ENCODE measurements at regions not wholly inside any gene's neighbourhood (a gene's known extent, or its start where the extent isn't known, plus 50 kb on each side); places are given as distances from the start of the nearest gene placed in this dataset.

DNA sequence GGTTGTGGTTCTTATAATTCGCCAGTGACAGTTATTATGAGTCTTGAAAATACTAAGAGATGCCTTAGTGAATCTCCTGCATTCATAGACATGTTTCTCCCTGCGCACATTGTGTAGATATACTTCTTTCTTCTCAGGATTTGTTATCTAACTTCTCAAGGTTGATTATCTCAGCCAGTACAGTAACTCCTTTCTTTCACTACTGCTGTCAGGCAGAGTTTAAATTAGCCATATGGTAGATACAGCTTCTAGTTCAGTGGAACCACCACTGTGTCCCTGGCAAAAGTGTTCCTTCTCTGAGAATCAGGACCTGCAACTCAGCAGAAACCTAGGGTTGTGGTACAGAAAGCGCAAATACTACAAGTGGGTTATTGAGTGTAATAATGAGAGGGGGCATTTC, 175.0 kb upstream of the SGO1 start:
- Histone ChIP-seq H3K36me3 (ENCODE audit: control insufficient read depth, insufficient read depth, low read length) (no peaks in the 10 kb centered on the region), H3K4me3 (ENCODE audit: low read depth, low read length) (no peak overlapping the region), H3K27me3 (ENCODE audit: control insufficient read depth, insufficient read depth, low read length) (no peaks in the 10 kb centered on the region)
- TF ChIP-seq, protein P1, sequence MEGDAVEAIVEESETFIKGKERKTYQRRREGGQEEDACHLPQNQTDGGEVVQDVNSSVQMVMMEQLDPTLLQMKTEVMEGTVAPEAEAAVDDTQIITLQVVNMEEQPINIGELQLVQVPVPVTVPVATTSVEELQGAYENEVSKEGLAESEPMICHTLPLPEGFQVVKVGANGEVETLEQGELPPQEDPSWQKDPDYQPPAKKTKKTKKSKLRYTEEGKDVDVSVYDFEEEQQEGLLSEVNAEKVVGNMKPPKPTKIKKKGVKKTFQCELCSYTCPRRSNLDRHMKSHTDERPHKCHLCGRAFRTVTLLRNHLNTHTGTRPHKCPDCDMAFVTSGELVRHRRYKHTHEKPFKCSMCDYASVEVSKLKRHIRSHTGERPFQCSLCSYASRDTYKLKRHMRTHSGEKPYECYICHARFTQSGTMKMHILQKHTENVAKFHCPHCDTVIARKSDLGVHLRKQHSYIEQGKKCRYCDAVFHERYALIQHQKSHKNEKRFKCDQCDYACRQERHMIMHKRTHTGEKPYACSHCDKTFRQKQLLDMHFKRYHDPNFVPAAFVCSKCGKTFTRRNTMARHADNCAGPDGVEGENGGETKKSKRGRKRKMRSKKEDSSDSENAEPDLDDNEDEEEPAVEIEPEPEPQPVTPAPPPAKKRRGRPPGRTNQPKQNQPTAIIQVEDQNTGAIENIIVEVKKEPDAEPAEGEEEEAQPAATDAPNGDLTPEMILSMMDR (IDR thresholded peaks at IDR 0.05; ENCODE audit: insufficient read depth, low read length, poor library complexity, severe bottlenecking), result no peak
- no peak for DNase-seq (ENCODE audit: low read depth)

DNA sequence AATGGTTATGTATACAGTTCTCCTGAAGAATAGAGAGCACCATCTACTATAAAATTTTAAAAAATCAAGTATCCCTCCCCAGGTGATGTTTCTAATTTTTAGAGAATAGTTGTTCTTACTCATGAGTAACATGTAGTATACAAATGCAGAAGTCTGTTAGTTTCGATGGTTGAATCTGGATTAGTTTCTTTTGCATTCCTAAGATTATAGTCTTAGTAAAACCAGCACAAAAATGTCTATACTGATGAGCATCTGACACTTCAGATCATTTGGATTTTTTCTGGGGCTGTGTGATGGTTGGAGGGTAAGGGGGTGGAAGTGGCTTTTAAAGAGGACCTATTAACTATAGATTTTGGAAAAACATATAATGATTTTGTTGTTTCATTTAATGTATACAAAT, 167.3 kb upstream of the SGO1 start:
- no peak for DNase-seq (ENCODE audit: low read depth)
- Histone ChIP-seq H3K4me3 (ENCODE audit: low read depth, low read length) (no peak overlapping the region), H3K36me3 (ENCODE audit: control insufficient read depth, insufficient read depth, low read length) (no peaks in the 10 kb centered on the region), H3K27me3 (ENCODE audit: control insufficient read depth, insufficient read depth, low read length) (no peaks in the 10 kb centered on the region)
- TF ChIP-seq, protein P1 (IDR thresholded peaks at IDR 0.05; ENCODE audit: insufficient read depth, low read length, poor library complexity, severe bottlenecking), result no peak

DNA sequence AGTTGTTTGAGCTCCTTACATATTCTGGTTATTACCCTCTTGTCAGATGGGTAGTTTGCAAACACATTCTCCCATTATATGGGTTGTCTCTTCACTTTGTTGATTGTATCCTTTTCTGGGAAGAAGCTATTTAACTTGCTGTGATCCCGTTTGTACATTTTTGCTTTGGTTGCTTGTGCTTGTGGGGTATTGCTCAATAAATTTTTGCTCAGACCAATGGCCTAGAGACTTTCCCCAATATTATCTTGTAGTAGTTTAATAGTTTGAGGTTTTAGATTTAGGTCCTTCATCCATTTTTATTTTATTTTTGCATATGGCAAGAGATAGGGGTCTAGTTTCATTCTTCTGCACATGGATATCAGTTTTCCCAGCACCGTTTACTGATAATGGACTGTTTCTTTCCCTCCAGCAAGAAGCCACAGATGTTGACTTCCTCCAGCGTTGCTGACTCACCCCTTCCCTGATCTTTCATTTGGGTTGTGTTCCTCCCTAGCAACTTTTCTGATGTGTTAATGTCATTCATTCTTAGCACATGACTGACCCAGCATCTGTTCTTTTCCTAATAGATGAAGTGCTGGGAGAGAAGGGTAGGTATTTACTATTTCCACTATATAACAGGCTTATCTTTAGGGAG, 166.7 kb upstream of the SGO1 start:
- DNase-seq (ENCODE audit: low read depth), result peak; percentile 4
- TF ChIP-seq, protein P1 (IDR thresholded peaks at IDR 0.05; ENCODE audit: insufficient read depth, low read length, poor library complexity, severe bottlenecking), result no peak
- Histone ChIP-seq H3K4me3 (ENCODE audit: low read depth, low read length) (no peak overlapping the region), H3K27me3 (ENCODE audit: control insufficient read depth, insufficient read depth, low read length) (no peaks in the 10 kb centered on the region), H3K36me3 (ENCODE audit: control insufficient read depth, insufficient read depth, low read length) (no peaks in the 10 kb centered on the region)

DNA sequence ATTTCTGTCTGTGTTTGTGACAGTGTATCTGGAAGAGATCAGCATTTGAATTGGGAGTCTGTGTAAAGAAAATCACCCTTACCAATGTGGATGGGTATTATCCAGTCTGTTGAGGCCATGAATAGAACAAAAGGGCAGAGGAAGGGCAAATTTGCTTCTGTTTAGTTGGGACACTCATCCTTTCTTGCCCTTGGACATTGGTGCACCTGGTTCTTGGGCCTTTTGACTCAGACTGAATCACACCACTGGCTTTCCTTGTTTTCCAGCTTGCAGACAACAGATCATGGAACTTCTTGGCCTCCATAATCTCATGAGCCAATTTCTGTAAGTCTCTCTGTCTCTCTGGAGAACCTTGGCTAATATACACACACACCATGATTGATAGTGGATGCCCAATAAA, 164.4 kb upstream of the SGO1 start:
- H3K36me3 ChIP-seq (ENCODE audit: control insufficient read depth, insufficient read depth, low read length), result no peaks in the 10 kb centered on the region
- no peak for DNase-seq (ENCODE audit: low read depth)
- TF ChIP-seq, protein P1 (IDR thresholded peaks at IDR 0.05; ENCODE audit: insufficient read depth, low read length, poor library complexity, severe bottlenecking), result no peak
- H3K4me3 ChIP-seq (ENCODE audit: low read depth, low read length), result no peak overlapping the region
- H3K27me3 ChIP-seq (ENCODE audit: control insufficient read depth, insufficient read depth, low read length), result no peaks in the 10 kb centered on the region

GRCh38 chr3:20346916-20347315, 160.9 kb upstream of the SGO1 start:
- Histone ChIP-seq H3K4me3 (ENCODE audit: low read depth, low read length) (no peak overlapping the region), H3K36me3 (ENCODE audit: control insufficient read depth, insufficient read depth, low read length) (no peaks in the 10 kb centered on the region), H3K27me3 (ENCODE audit: control insufficient read depth, insufficient read depth, low read length) (no peaks in the 10 kb centered on the region)
- TF ChIP-seq, protein P1 (IDR thresholded peaks at IDR 0.05; ENCODE audit: insufficient read depth, low read length, poor library complexity, severe bottlenecking), result no peak
- DNase-seq (ENCODE audit: low read depth), result no peak

- no peak for DNase-seq (ENCODE audit: low read depth)
- Histone ChIP-seq H3K36me3 (ENCODE audit: control insufficient read depth, insufficient read depth, low read length) (no peaks in the 10 kb centered on the region), H3K4me3 (ENCODE audit: low read depth, low read length) (no peak overlapping the region), H3K27me3 (ENCODE audit: control insufficient read depth, insufficient read depth, low read length) (no peaks in the 10 kb centered on the region)
- TF ChIP-seq, protein P1 (IDR thresholded peaks at IDR 0.05; ENCODE audit: insufficient read depth, low read length, poor library complexity, severe bottlenecking), result no peak
Measured at GRCh38 chr3:20346369-20346768, 160.4 kb upstream of the SGO1 start.
